ENCODE measurements at regions not wholly inside any gene's neighbourhood (a gene's known extent, or its start where the extent isn't known, plus 50 kb on each side); places are given as distances from the start of the nearest gene placed in this dataset.
A peak's percentile ranks its signal among the peaks of the same experiment; 100 is the strongest.

GRCh38 chr12:19922717-19923116 is 445.6 kb upstream of the PDE3A start:
- no peak for DNase-seq

GRCh38 chr12:19924360-19924759 is 444.0 kb upstream of the PDE3A start:
- no peak for DNase-seq

DNA sequence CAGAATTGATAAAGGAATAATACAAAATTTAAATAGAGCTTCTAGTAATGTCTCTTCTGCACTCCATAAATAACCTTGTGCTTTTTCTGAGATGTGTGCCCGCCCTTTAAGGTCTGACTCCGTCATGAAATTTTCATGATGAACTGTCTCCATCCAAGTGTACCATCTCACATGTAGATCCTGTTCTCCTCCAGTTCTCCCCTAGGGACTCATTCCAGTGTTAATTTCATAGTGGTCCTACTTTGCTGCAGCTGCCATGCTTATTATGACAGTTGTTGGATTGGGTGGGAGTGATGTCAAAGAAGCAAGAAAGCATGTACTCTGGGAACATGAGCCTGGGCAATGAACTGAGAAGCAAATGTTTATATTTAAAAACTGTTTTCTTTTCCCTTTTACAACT is 442.5 kb upstream of the PDE3A start:
- DNase-seq, result no peak

DNA sequence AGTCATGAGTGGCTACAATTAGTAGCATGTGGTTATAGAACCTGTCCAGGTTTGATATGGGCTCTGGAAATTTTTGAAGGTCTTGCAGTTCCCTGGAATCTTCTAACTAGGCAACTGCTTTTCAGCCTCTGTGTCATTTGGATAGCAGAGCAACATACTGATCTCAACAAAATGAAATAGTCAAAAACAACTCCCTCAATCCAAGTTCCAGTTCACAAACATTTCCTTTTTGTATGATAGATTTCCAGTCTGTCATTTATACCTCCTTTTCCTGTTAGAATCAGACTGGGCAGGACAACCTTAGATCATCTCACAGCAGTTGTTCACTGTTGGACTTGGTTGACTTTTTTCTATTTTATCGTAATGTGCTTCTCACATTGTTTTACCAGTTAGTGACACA is 442.1 kb upstream of the PDE3A start:
- no peak for DNase-seq

DNA sequence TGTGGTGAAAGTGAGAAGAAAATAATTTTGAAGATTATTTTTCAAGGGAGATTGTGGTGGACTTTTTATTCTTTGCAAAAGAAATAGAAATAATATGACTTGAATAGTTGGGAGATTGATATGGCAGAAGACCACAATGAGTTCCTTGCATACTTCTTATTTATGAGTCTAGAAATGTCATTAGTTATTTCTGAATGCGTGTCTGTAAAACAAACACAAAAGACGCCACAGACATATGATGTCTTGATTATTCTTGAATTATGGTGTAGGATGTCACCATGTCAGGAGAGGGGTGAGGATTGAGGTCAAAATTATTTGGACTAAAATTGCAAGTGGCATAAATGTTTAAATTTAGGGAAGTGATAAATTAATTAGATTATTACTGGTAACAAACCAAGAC is 440.7 kb upstream of the PDE3A start:
- DNase-seq, result no peak

DNA sequence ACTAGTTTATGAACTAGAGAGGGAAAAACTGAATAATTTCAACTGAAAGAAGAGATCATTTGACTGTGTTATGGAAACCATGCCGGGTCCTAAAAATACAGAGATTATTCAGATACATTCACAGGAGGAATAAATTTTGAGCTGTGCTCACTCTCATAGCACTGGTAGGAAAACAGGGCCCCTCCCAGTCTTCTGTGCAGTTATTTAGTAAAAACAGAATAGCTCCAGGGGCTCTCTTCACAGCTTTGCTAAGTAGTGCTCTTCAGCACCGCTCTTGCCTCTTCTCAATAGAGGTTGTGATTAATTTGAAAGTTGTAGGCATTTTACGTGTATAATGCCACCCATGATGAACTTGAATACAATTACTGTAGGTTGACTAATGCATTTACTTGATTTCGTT is 435.9 kb upstream of the PDE3A start:
- no peak for DNase-seq

DNA sequence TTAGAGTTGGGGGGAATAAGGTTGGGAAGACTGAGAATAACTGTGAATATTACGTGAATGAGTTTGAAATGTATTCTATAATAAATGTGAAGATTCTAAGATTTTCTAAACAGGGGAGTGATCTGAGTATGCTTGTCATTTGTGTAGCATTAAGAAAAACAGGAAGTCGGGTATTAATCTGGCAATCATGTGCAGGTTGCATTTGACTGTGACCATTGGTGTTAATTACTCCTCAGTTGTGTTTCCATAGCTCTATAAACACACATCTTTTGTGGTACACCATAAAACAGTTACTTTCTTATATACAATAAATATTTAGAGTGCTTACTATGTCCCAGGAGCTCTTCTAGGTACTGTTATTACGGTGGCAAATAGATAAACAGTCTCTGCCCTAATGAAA is 434.4 kb upstream of the PDE3A start:
- DNase-seq, result no peak

DNA sequence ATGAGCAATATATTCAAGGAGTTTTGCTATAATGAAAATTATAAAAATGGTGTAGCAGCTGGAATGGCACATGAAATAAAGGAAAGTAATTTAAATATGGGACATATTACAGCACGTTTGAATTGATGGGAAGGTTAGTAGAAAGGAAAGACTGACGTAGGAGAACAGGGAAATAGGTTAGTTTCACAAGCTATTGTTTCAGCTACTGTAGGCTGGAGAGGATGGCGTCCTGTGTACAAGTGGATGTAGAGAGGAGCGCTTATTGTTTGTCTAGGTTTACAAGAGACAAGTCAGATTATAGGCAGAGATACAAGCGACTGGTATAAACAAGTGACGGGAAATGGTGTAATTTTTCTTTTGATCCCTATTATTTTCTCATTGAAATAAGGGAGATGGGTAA is 431.2 kb upstream of the PDE3A start:
- DNase-seq, result no peak

DNA sequence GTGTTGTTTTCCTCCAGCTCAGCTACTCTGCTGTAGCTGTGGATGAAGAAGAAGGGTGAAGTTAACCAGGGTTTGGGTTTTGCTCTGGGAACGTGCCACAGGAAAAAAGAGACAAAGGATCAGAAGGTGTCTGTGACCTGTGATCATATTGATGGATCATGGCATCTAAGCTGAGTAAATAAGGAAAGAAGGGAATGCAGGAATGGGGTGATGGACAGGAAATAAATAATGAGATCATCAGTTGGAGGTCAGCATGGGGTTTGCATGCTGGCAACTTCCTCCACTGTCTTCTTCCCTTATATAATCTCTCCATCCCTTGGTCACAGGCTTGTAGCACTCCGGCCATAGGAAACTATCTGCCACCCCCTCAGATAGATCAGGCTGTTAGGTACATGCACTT is 430.3 kb upstream of the PDE3A start:
- DNase-seq, result peak; percentile 43

GRCh38 chr12:19938491-19938890 is 429.8 kb upstream of the PDE3A start:
- DNase-seq, result no peak

GRCh38 chr12:19940267-19940666 is 428.1 kb upstream of the PDE3A start:
- DNase-seq, result no peak

DNA sequence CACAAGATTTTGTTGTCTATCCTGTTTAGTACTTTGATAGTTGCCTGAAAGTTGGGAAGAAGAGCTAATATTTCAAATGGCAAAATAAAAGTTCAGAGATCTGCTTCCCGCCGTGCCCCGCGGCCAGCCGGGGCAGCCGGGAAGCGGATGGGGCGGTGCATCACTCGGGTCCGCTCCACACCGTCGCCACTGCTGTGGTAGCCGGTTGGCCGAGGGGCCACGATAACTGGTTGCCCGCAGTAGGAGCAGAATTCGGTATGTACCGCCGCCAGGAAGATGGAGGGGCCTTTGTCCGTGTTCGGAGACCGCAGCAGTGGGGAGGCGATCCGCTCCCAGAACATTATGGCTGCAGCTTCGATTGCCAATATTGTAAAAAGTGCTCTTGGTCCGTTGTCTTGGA is 427.2 kb upstream of the PDE3A start:
- no peak for DNase-seq

- DNase-seq, result peak; percentile 85
These were observed 422.5 kb upstream of the PDE3A start for GRCh38 chr12:19945559-19946435.

GRCh38 chr12:19946550-19946949 is 421.8 kb upstream of the PDE3A start:
- peak; percentile 98 for DNase-seq

GRCh38 chr12:19947344-19947743 is 421.0 kb upstream of the PDE3A start:
- no peak for DNase-seq

- DNase-seq, result no peak
These were observed 416.7 kb upstream of the PDE3A start for GRCh38 chr12:19951664-19952063.

DNA sequence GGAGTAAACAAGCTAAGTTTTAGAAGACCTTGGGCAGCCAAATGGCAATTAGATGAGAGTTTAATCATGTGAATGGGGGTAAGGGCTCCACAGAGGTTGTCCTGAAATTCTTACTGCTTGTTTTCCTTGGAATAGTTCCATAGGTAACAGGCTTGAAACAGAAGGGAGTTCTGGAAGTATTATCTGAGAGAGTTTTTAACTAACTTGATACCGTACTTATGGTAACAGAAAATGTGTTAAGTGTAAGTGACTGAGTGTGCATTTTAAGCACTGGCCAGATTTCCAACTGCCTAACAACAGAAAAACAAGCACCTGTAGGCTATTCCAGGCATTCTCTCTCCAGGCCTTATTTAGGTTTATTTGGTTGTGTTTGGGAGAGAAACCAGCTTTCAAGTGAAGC is 414.6 kb upstream of the PDE3A start:
- DNase-seq, result no peak

DNA sequence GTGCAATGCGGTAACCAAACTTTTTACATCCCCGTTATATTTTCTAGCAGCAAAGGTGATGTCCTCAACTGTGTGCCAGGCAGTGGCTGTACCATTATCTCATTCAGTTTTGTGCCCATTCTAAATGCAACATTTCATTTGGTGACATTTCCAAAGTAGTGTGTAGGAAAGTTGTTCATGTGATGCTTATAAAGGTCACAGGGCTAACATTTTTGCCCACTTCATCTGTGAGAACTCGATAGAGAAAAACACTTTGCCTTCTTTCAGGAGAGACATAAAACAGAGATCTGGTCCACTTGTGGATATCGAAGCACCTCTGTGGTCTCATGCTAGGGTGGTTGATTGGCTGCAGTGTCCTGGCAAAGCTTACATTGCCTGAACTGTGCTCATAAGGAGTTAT is 414.2 kb upstream of the PDE3A start:
- DNase-seq, result no peak

- no peak for DNase-seq
These were observed 410.8 kb upstream of the PDE3A start for GRCh38 chr12:19957308-19958125.

DNA sequence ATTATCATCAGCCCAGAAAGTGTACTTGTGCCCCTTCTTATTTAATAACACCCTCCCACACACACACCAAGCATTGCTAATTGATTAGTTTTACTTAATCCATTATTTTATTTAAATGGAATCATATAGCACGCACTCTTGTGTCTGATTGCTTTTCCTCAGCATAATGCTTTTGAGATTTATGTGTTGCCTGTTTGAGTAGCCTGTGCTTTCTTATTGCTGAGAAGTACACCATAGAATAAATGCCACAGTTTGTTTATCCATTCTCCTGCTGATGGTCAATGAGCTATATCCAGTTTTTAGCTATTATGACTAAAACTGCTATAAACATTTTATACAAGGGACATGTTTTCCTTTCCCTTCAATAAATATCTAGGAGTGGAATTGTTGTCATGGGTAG is 409.9 kb upstream of the PDE3A start:
- no peak for DNase-seq

GRCh38 chr12:19959353-19959752 is 409.0 kb upstream of the PDE3A start:
- peak; percentile 73 for DNase-seq

GRCh38 chr12:19960527-19960926 is 407.8 kb upstream of the PDE3A start:
- DNase-seq, result no peak

DNA sequence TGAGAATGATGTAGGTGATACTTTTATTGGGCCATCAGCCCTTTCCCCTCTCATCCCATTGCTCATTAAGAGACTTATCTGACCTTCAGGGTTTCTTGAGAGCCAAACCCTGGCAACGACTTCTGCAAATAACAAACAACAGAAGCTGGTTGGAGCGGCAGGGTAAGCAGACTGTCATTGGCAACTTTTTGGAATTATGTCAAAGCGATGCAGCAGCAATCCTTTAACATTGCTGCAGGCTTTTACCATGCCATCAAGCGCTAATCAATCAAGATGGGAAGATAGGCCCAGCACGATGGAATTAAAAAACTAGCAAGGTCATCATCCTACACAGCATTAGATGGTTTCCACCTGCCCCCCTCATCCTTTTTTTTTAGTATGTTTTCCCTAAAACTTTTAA is 406.1 kb upstream of the PDE3A start:
- DNase-seq, result no peak

DNA sequence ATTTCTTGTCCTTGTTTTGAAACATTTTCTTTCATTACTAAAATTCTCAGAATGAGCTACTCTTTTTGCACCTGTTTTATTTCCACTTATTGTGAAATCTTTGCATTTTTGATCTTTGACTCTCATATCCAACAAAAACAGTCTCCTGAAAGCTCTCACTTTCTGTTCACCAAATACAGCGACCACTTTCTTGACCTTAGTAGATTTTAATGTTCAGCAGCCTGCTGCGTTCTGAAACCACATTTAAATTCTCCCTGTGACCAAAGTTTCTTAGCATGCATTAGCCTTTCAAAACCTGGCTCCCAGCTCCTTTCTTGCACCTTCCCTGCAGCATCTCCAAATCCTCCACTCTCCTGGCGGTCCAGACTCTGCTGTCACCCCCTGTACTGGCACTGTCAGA is 404.4 kb upstream of the PDE3A start:
- DNase-seq, result no peak

Data from HCEC 1CT (cell line).